IPS-18c (cell line): ENCODE measurements at regions not wholly inside any gene's neighbourhood (a gene's known extent, or its start where the extent isn't known, plus 50 kb on each side); places are given as distances from the start of the nearest gene placed in this dataset.

Experiments
- H3K4me3 ChIP-seq: 2 replicates; pipeline ENCODE4 v1.7.0; 2013; ENCODE audit warnings: low read depth, mild to moderate bottlenecking, low read length, moderate library complexity; ENCODE audit not compliant: insufficient read depth
- H3K9me3 ChIP-seq: one replicate; pipeline ENCODE4 v1.6.1; 2013; ENCODE audit warnings: mild to moderate bottlenecking, low read length, moderate library complexity; ENCODE audit not compliant: control insufficient read depth, insufficient read depth

GRCh38 chr21:38556390-38556789, 58.1 kb upstream of the ERG start:
- no peaks in the 10 kb centered on the region for H3K9me3 ChIP-seq
- no peak overlapping the region for H3K4me3 ChIP-seq

- H3K9me3 ChIP-seq, result no peaks in the 10 kb centered on the region
- no peak overlapping the region for H3K4me3 ChIP-seq
Observed at GRCh38 chr21:38561205-38561604, 62.9 kb upstream of the ERG start.

GRCh38 chr21:38561613-38562581, 63.6 kb upstream of the ERG start:
- H3K4me3 ChIP-seq, result no peak overlapping the region
- H3K9me3 ChIP-seq, result no peaks in the 10 kb centered on the region

- Histone ChIP-seq H3K4me3 (no peak overlapping the region), H3K9me3 (no peaks in the 10 kb centered on the region)
Observed at GRCh38 chr21:38567335-38567969, 69.2 kb upstream of the ERG start.

- H3K4me3 ChIP-seq, result no peak overlapping the region
Observed at GRCh38 chr21:38567970-38568360, 69.7 kb upstream of the ERG start.

GRCh38 chr21:38569733-38570132, 71.5 kb upstream of the ERG start:
- H3K4me3 ChIP-seq, result no peak overlapping the region
- no peaks in the 10 kb centered on the region for H3K9me3 ChIP-seq

More at GRCh38 chr21:38567970-38568360, 69.7 kb upstream of the ERG start:
- H3K9me3 ChIP-seq, result no peaks in the 10 kb centered on the region

GRCh38 chr21:38570596-38570995, 72.3 kb upstream of the ERG start:
- no peak overlapping the region for H3K4me3 ChIP-seq
- H3K9me3 ChIP-seq, result no peaks in the 10 kb centered on the region

GRCh38 chr21:38574895-38575575, 76.8 kb upstream of the ERG start:
- H3K4me3 ChIP-seq, result no peak overlapping the region

GRCh38 chr21:38577887-38578286, 79.6 kb upstream of the ERG start:
- no peak overlapping the region for H3K4me3 ChIP-seq
- H3K9me3 ChIP-seq, result no peaks in the 10 kb centered on the region

More at GRCh38 chr21:38574895-38575575, 76.8 kb upstream of the ERG start:
- no peaks in the 10 kb centered on the region for H3K9me3 ChIP-seq

GRCh38 chr21:38590449-38591217, 92.4 kb upstream of the ERG start:
- Histone ChIP-seq H3K9me3 (no peaks in the 10 kb centered on the region), H3K4me3 (no peak overlapping the region)

GRCh38 chr21:38591218-38591537, 92.9 kb upstream of the ERG start:
- H3K9me3 ChIP-seq, result no peaks in the 10 kb centered on the region
- H3K4me3 ChIP-seq, result no peak overlapping the region

- H3K9me3 ChIP-seq, result peaks cover 2% of the 10 kb centered on the region
- H3K4me3 ChIP-seq, result no peak overlapping the region
Observed at GRCh38 chr21:38596264-38597042, 98.2 kb upstream of the ERG start.

GRCh38 chr21:38597421-38597820, 99.1 kb upstream of the ERG start:
- Histone ChIP-seq H3K4me3 (no peak overlapping the region), H3K9me3 (peaks cover 2% of the 10 kb centered on the region)

- H3K9me3 ChIP-seq, result peaks cover 2% of the 10 kb centered on the region
- H3K4me3 ChIP-seq, result no peak overlapping the region
Observed at GRCh38 chr21:38598413-38598812, 100.1 kb upstream of the ERG start.

- no peak overlapping the region for H3K4me3 ChIP-seq
- H3K9me3 ChIP-seq, result peaks cover 2% of the 10 kb centered on the region
Observed at GRCh38 chr21:38599381-38599975, 101.2 kb upstream of the ERG start.

- peaks cover 2% of the 10 kb centered on the region for H3K9me3 ChIP-seq
- H3K4me3 ChIP-seq, result no peak overlapping the region
Observed at GRCh38 chr21:38600106-38600505, 101.8 kb upstream of the ERG start.
